NT2/D1 (cell line): ENCODE measurements at regions not wholly inside any gene's neighbourhood (a gene's known extent, or its start where the extent isn't known, plus 50 kb on each side); places are given as distances from the start of the nearest gene placed in this dataset.

ENCODE experiments used
- SUZ12 ChIP-seq: IDR thresholded peaks from 2 replicates; pipeline ENCODE4 v1.6.1; 2011; ENCODE audit not compliant: insufficient read length, insufficient read depth; ENCODE audit errors: extremely low read depth
- ZNF274 ChIP-seq: IDR thresholded peaks from 2 replicates; pipeline ENCODE4 v1.6.1; 2011; ENCODE audit warnings: mild to moderate bottlenecking, low read depth, low read length

GRCh38 chr1:34621916-34622315 is 132.9 kb upstream of the GJB5 start:
- TF ChIP-seq ZNF274 = no peak
- TF ChIP-seq SUZ12 = no peak
